ENCODE measurements at regions not wholly inside any gene's neighbourhood (a gene's known extent, or its start where the extent isn't known, plus 50 kb on each side); places are given as distances from the start of the nearest gene placed in this dataset.
"Not testable (repeated sequence)": the region's sequence is repeated elsewhere in the genome, so short reads cannot be mapped to it uniquely, and the experiment has no call there.

DNA sequence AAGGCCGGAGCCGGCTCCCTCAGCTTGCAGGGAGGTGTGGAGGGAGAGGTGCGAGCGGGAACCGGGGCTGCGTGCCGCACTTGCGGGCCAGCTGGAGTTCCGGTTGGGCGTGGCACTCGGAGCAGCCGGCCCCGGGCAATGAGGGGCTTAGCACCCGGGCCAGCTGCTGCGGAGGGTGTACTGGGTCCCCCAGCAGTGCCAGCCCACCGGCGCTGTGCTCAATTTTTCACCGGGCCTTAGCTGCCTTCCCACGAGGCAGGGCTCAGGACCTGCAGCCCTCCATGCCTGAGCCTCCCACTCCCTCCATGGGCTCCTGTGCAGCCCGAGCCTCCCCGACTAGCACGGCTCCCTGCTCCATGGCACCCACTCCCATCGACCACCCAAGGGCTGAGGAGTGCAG lies 62.2 kb upstream of the ANKRD55 start:
- H3K4me1 Mint-ChIP-seq (ENCODE audit: low read depth); H3K9me3 Mint-ChIP-seq; H3K27me3 Mint-ChIP-seq (ENCODE audit: low read depth); H3K36me3 Mint-ChIP-seq (ENCODE audit: insufficient read depth); DNase-seq; ATAC-seq; H3K4me3 Mint-ChIP-seq: not testable (repeated sequence)

DNA sequence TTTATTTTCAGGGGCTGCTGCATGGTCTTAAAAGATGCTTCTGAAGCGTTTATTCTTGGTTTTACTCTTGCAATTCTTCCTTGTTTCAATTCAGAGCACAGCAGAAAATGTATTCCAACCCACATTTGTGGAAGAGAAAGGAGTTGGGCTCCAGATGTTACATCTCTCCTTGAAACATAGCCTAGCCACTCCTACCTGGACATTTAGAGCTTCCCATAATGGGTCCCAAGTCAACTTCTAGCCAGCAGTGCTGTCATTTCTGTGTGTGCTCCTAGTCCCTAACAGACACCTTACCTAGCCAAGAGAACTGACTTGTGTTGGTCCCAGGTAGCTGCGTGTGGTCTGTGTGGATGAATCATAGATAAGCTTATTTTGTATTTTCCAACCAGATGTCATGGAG lies 61.2 kb upstream of the ANKRD55 start:
- Mint-ChIP-seq H3K9me3 (no peaks in the 10 kb centered on the region), H3K27me3 (ENCODE audit: low read depth) (no peaks in the 10 kb centered on the region), H3K4me1 (ENCODE audit: low read depth) (peaks cover 5% of the 10 kb centered on the region), H3K36me3 (ENCODE audit: insufficient read depth) (no peaks in the 10 kb centered on the region), H3K4me3 (no peak overlapping the region)
- ATAC-seq: no peak
- no peak for DNase-seq

DNA sequence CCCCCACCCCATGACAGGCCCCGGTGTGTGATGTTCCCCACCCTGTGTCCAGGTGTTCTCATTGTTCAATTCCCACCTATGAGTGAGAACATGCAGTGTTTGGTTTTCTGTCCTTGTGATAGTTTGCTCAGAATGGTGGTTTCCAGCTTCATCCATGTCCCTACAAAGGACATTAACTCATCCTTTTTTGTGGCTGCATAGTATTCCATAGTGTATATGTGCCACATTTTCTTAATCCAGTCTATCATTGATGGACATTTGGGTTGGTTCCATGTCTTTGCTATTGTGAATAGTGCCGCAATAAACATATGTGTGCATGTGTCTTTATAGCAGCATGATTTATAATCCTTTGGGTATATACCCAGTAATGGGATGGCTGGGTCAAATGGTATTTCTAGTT lies 59.7 kb upstream of the ANKRD55 start:
- not testable (repeated sequence) for H3K4me3 Mint-ChIP-seq; ATAC-seq; H3K36me3 Mint-ChIP-seq (ENCODE audit: insufficient read depth); H3K27me3 Mint-ChIP-seq (ENCODE audit: low read depth); H3K9me3 Mint-ChIP-seq; DNase-seq; H3K4me1 Mint-ChIP-seq (ENCODE audit: low read depth)

- Mint-ChIP-seq H3K36me3 (ENCODE audit: insufficient read depth) (no peaks in the 10 kb centered on the region), H3K9me3 (no peaks in the 10 kb centered on the region), H3K27me3 (ENCODE audit: low read depth) (peaks cover 2% of the 10 kb centered on the region), H3K4me3 (no peak overlapping the region), H3K4me1 (ENCODE audit: low read depth) (peaks cover 5% of the 10 kb centered on the region)
- ATAC-seq (no peak), DNase-seq (no peak)
Observed at GRCh38 chr5:56291661-56292374, 58.7 kb upstream of the ANKRD55 start.

DNA sequence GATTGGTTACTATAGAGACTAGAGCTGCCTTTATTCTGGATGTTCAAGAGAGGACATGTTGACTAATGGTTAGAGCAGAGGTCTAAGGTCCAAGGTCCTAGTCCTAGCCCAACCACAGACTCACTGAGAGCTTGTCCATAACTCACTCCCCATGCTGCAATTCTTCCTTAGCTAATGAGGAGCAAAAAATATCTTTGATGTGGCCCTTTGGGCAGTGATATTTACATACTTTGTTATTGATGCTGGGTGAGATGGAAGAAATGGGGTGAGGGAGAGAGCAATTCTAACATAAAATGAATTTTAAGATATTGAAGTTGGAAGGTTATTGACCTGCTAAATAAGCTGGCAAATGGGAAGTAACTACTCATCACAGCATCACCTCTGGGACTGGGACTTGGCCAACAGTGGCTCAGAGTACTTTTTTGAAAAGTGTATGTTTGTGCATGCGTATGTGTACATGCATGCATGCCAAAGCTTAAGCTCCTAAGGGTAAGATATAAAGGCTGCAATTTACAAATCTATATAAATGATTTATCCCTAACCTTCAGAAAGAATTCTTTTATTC lies 58.0 kb upstream of the ANKRD55 start:
- Mint-ChIP-seq H3K27me3 (ENCODE audit: low read depth) (peaks cover 2% of the 10 kb centered on the region), H3K9me3 (no peaks in the 10 kb centered on the region), H3K4me1 (ENCODE audit: low read depth) (peaks cover 5% of the 10 kb centered on the region), H3K36me3 (ENCODE audit: insufficient read depth) (no peaks in the 10 kb centered on the region), H3K4me3 (no peak overlapping the region)
- ATAC-seq (no peak), DNase-seq (no peak)

DNA sequence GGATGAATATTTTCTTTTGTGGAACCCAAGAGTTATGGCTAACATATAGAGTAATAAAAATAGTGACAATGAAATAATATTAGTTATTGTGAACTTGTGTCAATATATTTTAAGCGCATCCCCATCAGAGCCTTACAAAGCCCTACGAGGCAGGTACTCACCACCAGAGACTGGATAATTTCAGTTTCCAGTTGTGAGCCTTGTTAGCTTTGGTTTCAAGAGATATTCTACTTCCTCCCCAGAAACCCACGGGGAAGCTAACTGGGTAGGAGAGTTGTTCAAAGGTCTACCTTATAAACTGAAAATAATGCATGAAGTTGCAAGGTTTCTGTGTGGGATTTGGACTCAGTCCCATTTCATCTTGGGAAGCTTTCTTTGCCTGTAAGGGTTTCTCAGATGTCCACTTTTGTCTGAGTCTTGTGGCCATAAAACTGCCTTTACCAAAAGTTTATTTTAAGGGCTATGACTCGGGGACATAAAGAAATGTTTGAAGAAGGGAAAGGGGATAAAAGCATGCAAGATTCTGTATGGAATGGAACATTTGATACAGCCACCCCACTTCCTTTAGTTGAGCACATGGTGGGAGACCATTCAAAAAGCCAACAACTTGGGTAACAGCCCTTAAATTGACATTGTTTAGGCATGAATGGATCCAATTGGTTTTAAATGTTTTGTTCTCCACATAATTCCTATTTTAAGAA lies 57.4 kb upstream of the ANKRD55 start:
- DNase-seq (no peak), ATAC-seq (peak in 1 of 2 donors; percentile 35)
- Mint-ChIP-seq H3K4me3 (no peak overlapping the region), H3K4me1 (ENCODE audit: low read depth) (peaks cover 5% of the 10 kb centered on the region), H3K36me3 (ENCODE audit: insufficient read depth) (no peaks in the 10 kb centered on the region), H3K27me3 (ENCODE audit: low read depth) (peaks cover 2% of the 10 kb centered on the region), H3K9me3 (no peaks in the 10 kb centered on the region)

DNA sequence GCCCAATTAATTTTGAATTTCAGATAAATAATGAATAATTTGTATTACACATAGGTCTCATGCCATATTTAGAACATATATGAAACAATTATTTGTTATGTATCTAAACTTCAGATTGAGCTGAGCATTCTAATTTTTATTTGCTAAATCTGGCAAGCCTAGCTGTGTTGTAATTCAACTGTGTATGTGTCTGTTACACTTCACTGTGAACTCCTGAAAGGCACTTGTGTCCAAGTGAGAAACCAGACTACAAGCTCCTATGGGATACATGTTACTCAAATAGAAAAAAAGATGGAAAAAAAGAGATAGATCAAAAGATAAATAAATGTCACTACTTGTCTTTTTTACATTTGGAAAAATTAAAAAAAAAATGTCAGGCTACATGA lies 56.5 kb upstream of the ANKRD55 start:
- no peaks in the 10 kb centered on the region for H3K36me3 Mint-ChIP-seq (ENCODE audit: insufficient read depth)
- no peaks in the 10 kb centered on the region for H3K9me3 Mint-ChIP-seq
- ATAC-seq: no peak
- no peak for DNase-seq
- H3K27me3 Mint-ChIP-seq (ENCODE audit: low read depth): peaks cover 2% of the 10 kb centered on the region
- H3K4me1 Mint-ChIP-seq (ENCODE audit: low read depth): peaks cover 5% of the 10 kb centered on the region
- no peak overlapping the region for H3K4me3 Mint-ChIP-seq

DNA sequence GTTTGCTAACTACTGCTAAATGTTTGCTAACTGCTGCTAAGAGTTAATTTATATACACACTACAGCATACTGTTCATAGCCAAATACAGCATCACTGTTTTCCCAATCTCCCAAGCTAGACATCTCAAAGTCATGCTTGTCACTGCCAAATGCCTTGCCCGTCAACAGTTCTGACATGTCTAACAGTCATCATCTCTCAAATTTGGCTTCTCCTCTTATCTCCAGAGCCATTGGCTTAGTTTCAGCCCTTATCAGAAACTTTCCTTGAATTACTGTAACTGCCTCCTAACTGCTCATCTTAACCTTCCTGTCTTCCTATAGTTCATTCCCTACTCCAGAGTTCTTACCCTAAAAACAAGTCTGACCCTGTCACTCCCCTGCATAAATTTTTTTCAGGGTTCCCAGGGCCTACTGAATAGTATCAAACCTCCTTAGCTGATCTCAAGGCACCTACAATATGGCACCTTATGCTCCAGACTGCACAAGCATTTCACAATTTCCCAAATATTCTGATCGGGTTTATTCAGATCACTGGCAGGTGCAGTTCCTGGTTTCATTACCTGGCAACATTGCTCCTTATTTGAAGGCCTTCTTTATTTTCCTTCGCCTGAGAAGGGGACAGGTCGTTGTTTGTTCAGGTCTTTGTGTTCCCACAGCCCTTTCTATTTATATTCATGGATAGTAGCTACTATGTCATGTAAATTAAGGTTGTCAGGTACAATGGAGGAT lies 55.9 kb upstream of the ANKRD55 start:
- DNase-seq (no peak), ATAC-seq (no peak)
- Mint-ChIP-seq H3K4me3 (no peak overlapping the region), H3K36me3 (ENCODE audit: insufficient read depth) (no peaks in the 10 kb centered on the region), H3K4me1 (ENCODE audit: low read depth) (peaks cover 5% of the 10 kb centered on the region), H3K27me3 (ENCODE audit: low read depth) (peaks cover 2% of the 10 kb centered on the region), H3K9me3 (no peaks in the 10 kb centered on the region)

DNA sequence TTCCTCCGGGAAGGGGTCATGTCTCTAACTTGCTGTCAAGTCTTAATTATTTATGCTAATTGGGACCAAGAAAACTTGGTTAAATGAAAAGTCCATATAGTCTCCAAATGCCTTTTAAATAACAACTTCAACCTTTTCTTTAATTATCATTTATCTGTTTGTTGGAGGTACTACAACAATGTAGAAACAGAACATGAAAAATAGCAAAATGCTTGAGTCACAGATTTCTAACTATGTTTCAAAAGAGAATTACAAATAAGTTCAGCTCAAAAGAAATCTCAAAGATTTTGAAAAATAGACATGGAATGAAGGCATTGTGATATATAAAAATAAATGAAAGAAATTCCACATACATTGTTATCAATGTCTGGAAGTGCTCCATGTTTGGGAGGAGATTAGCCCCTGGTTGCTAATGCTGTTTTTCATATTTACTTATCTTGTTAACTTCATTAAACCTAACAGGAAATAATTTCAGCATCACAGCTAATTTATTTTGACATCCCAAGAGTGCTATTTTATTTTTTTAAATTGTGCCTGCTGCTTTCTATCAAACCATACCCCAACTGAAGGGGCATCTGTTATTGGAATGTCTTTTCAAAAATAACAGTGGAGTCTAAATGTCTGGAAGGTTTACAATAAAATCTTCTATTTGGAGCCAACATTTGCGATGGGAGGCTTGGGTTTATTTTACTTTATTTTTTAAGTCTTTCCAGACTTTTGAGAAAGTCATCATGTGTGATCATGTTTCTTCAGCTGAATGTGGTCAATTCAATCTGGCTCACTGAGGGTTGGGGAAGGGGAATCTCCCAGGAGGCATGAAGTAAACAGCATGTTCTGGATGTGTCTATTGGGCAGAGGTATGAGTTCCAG lies 53.1 kb upstream of the ANKRD55 start:
- Mint-ChIP-seq H3K27me3 (ENCODE audit: low read depth) (peaks cover 2% of the 10 kb centered on the region), H3K9me3 (no peaks in the 10 kb centered on the region), H3K4me1 (ENCODE audit: low read depth) (peaks cover 5% of the 10 kb centered on the region), H3K36me3 (ENCODE audit: insufficient read depth) (no peaks in the 10 kb centered on the region), H3K4me3 (no peak overlapping the region)
- DNase-seq: no peak
- ATAC-seq: no peak

- DNase-seq (no peak), ATAC-seq (no peak)
- Mint-ChIP-seq H3K36me3 (ENCODE audit: insufficient read depth) (no peaks in the 10 kb centered on the region), H3K4me1 (ENCODE audit: low read depth) (no peaks in the 10 kb centered on the region), H3K4me3 (no peak overlapping the region), H3K27me3 (ENCODE audit: low read depth) (peaks cover under 1% of the 10 kb centered on the region), H3K9me3 (no peaks in the 10 kb centered on the region)
Observed at GRCh38 chr5:56282951-56283350, 49.8 kb upstream of the ANKRD55 start.

All from activated T-cell treated with anti-CD3 and anti-CD28 coated beads, Interleukin-2, amount 50 U/mL, for 4 hours (primary cell).